DMS 273 (cell line): ENCODE measurements at regions not wholly inside any gene's neighbourhood (a gene's known extent, or its start where the extent isn't known, plus 50 kb on each side); places are given as distances from the start of the nearest gene placed in this dataset.

Experiments used
- DNase-seq: peaks from one replicate; lab custom pipeline; 2025; ENCODE audit not compliant: unreplicated experiment; lab: John Stamatoyannopoulos, UW

DNA sequence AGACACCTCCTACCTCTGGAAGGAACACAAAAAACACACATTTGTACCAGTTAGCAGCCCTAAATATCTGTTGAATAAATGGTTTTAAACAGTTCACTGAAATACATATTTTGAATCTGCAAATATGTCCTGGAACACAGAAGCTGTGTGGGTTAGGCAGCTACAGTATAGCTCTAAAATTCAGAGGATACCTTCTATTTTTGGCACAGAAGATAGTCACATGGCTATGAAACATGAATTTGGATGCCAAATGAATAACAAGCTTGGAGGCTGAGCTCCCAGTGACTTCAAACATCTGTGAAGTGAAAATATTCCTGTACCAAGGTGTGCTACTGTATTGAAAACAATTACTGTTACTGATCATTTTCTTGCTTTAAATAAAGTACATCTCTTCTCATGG, 391.5 kb upstream of the ADGRL2 start:
- DNase-seq: no peak

DNA sequence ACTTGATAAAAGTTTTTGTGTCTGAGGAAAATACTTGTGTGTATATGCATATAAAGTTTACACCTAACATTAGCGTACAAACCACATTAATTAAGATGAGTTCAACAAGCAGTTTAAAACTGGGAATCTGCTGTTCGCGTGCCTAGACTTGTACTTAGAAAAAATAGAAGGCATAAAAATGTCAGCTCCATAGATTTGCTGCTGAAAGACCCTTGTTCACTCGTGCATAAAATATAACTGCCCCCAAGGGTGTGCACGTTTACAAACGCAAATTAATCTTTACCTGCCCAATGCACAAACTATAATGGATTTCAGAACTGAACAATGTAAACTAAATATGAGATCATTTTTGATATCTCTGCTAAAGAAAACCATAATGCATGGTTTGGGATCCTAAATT, 392.3 kb upstream of the ADGRL2 start:
- no peak for DNase-seq

DNA sequence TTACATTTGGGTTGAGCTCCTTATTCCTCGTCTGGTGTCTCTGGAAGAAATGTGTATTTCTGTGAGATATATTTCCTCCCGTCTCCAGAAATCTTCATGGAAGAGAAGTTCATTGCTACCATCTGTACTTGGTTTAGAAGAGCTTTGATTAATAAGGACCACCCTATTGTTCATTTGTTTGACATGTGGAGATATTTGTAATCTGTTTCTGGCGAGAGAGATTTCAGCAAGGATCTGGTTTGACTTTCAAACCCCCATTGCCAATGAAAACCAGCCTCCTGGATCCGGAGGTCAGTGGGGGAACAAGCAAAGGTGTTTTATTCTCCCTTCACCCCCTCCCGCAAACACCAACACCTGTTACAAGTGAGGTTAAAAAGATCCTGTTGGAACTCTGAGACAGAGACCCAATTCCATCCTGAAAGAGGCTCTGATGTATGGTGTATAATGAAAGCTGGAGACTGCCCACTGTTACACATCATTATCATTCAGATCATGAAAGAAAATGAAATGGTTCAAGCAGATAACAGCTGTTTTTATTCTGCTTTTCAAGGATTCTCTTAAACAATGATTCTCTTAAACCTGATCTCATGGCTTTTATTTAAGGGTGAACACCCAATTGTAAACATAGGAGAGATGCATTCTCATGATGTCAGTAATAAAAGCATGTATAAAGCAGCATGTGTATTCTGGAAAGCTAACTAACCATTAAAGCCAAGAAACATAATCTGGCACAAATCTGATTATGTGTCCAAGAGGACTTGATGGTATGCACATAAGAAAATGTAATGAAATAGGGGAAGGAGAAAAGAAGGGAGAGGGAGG, 393.5 kb upstream of the ADGRL2 start:
- no peak for DNase-seq

DNA sequence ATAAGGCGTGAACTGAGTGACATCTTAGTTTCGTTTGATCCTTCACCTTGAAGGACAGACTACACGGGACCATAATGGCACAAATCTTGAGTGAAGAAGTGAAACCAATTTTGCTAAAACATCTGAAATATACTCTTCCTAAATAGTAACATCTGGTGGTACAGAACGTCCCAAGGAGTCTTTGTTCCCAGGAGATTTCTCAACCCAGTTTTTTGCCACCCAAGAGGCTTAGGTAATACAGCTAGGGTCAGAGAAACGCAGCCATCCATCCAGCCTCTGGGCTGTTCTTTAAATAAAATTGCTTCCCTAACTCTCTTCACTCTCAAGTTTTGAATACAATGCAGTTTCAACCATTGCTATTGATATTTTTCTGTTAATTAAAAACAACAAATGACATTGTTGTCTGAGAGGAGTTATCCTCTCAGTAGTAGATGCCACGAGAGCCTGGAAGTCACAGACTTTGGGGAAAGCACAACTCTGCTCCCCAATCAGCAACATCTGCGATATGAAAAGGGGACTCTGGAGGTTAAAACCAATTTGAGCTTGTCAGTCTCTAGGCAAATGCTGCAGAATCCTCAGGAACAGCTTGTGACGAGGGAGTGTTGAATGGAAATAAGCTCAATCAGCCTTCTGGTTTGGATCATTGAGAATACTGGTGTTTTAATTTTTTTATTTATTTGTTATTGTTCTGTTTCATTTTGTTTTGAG, 394.3 kb upstream of the ADGRL2 start:
- no peak for DNase-seq

DNA sequence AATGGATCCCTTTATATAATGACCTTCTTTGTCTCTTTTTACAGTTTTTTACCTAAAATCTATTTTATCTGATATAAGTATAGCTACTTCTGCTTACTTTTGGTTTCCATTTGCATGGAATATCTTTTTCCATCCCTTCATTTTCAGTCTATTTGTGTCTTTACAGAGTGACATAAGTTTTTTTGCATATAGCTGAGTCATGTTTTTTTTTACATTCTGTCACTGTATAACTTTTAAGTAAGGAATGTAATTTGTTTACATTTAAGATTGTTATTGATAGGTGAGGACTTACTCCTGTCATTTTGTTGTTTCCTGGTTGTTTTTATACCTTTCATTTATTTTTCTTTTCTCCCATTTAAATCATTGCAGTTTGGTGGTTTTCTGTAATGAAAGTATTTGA, 402.7 kb upstream of the ADGRL2 start:
- DNase-seq: no peak

DNA sequence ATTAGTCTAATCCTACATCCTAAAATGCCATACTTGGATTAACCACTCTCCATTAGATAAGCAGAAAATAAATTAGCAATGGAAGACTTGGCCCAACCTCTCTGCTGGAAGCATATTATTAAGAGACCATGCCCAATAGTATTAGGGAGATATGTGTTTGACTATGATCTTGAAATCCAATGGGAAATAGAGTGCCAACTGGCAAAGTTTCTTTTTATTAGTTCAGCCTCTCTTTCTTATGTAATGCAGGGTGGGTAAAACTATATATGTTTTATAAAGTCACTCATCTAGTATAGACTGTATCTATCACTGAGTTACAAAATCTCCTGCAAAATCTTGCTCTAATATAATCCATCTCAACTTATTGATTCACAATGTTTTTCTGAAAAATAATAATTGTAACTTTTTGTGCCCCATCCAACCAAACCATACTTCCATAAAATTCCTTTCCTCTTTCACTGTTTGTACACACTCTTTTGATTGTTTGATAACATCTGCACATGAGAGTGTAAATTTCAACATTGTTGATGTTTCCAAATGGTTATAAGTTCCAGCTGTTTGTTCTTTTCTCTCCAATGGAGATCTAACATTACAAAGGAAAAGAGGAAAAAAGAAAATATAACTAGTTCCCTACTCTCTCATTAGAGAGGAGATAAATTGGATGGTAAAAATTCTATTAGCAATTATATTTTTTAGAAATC, 408.1 kb upstream of the ADGRL2 start:
- no peak for DNase-seq

DNA sequence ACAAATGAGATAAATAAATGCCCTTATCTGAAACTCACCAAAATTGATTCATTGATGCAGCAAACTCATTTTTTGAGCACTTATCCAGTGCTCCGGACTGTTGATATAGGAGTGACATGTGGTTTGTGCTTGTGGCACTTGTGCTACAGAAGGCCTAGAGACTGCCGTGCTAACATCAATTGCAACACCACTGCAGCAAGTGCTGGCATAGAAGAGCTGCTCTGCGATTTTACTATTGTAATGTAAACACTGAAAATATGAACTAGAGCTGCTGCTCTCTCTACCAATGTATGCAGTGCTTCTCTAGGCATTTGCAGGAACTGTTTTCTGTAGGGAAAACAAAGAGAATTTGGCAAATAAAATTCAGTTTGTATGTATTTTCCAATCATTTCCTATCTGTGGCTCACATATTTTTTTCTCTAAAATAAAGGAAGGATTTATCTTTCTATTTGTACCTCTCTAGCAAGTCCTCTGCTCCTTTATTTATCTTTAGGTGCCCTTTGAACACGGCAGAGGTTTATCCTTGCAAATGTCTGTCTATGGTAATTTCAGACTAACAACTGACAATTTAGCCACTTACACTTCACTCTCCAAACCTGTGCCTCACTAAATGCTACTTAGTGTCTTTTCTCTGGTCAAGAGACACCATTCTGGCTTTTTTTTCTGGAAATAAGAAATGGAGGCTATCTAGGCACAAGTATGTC, 409.5 kb upstream of the ADGRL2 start:
- no peak for DNase-seq

DNA sequence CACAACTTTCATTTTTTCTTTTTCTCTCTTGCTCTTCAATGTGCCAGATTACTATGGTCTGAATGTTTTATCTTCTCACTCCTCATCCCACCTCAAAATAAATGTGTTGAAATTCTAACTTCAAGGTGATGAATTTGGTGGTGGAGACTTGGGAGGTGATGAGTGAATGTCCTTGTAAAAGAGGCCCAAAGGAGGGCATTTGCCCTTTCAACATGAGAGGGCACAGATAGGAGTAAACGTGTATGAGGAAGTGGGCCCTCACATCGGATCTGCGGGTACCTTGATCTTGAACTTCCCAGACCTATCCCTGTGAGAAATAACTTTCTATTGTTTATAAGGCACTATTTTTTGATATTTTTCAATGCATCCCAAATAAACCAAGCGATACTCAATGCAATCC, 412.3 kb upstream of the ADGRL2 start:
- DNase-seq: no peak

DNA sequence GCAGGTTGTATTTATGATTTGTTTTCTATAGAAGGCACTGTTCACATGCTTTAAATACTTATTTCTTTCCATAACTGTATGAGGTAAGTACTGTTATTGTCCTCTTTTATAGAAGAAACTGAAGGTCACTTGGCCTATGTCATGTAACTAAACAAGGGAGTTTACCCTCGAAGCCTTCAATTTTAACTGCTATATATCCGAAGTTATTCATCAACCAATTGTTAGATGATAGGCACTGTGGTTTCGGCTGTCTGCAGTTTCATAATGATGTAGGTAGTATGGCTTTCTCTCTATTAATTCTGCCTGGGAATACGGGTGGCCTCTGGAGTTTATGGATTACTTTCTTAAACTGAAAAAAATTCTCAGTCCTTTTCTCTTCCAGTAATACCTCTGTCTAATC, 413.3 kb upstream of the ADGRL2 start:
- DNase-seq: no peak

DNA sequence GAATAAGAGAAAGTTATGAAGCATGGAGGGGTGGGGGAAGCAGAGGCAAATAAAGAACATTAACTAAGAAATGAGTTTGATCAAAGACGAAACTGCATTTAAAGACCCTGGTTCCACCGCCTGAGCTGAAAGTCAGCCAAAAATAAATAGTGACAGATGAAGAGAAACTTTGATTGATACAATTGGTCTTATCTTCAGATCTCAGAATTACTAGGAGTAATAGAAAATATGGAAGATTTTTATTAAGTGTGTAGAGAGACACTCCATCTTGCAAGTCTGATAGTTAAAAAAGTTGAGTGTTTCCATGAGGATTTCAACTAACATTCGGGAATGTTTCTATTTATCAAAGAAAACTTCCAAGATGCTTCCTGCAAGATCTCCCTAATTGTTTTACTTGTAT, 418.2 kb upstream of the ADGRL2 start:
- no peak for DNase-seq

DNA sequence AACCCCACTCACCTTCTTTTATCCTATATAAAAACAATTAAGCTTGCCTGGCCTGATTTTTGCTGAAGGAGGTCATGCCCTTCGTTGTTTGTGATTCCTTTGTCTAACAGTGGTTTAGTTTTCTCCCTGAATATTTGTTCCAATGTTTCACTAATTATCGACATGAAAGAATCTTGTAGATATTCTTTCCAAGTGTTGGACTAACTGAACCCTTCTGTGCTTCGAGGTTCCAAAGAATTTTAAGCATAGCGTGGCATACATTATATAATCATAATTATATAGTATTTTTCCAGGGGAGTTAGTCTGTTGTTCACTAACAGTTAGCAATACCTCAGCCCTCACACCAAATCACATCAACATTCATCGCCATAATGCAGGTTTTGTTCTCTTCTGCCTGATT, 418.9 kb upstream of the ADGRL2 start:
- no peak for DNase-seq

DNA sequence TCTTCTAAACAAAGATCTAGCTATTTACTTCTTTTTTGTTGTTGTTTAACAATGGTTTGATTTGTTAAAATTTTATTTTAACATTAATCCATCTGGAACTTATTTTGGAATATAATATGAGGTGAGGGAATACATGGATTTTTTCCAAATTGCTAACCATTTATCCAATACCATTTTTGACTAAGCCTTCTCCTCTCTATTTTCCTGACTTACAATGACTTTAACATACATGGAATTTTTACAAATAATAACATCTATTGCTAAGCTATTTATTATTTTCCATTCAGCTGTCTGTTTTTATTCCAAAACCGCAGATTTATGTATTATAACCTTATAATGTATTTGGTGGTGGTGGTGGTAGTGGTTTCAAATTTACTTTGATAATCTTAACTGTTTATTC, 420.3 kb upstream of the ADGRL2 start:
- DNase-seq: no peak

DNA sequence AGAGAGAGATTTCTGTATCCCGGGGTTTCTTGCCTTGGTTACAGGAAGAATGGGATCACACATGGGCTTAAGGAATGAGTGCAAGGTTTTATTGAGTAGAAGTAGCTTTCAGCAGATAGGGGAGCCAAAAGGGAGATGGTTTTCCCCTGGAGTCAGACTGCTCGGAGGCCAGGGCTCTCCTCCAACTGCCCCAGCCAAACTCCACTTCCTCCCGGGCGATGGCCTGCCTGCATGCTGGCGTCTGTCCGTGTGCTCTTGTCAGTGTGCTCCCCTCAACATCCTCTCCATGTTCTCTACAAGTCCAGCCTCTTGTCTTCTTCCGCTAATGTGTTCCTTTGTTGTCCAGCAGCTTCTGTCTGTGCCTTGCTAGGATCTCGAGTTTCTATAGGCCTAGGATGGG, 421.3 kb upstream of the ADGRL2 start:
- DNase-seq: no peak

DNA sequence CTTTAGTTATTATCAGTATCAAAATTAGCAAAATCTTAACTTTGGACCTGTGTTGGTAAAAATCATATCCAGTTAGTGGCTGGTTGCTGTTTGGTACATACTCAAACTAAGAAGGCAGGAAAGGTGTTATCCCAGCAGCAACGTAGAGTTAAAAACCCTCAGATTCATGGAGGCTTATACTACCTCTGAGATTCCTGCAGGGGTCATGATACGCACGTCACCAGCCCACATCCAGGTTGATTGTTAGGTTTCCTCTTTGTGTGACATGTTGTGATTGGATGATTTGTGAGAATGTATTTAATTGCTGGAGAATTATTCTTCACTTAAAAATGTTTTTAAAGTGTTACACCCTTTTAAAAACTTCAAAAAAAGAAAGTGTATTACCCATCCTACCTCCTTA, 423.3 kb upstream of the ADGRL2 start:
- peak; percentile 24 for DNase-seq

DNA sequence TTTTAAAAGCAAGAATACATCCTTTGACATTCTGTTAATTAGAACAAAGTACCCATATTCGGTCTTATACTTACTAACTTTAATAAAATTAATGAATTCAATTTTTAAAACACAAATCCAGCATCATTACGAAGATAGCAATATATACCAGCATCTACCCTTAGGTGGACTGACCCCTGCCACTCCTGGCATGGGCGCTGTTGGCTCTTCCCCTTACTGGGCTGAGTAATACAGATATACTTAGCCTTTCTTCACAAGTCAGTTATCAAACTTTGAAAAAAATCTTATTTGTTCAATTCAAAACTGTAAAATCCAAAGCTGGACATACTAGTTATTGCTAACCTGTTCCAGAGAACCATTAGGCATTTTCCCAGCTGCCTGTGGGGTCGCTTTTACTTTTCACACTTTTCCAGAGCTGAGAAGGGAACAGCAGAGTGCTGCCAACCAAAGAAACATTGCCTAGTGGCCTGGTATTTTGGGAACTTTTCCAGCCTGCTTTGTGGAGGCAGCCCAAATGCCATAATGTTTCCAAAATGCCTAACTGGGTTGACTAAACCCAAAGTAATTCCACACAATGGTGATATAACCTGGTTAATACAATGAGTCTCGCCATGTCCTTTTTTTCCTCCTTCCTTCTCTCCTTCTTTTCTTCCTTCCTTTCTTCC, 424.7 kb upstream of the ADGRL2 start:
- DNase-seq: no peak

DNA sequence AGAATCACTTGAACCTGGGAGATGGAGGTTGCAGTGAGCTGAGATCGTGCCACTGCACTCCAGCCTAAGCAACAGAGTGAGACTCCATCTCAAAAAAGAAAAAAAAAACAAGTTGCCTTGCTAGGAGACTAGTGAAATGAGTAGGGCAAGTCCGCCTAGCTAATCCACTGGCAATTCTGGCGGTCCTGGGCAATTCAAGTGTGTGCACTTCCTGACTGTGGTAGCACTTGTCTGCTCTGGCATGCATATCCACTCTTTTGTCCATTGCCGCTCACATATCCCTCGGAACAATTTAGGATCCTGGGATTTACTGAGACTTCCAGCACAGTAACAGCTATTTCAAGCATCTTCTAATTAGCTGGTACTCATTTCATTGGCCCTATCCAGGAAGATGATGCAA, 426.3 kb upstream of the ADGRL2 start:
- no peak for DNase-seq

DNA sequence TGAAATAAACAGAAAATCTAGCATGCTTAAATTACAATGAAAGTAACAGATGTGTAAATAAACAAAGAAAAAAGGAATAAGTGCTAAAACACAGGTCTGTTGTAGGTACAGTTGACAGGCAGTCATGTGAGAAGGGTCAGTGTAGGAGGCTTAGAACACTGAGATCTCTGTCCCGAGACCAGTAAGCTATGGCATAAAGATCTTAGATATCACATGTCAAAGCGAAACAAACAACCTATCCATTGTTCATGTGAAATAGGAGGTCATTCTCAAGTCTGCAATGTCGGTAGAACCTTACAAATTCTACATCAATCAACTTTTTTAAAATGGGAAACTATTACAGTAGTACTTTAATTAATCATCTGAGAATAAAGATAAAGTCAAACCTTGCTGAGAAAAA, 428.9 kb upstream of the ADGRL2 start:
- no peak for DNase-seq

DNA sequence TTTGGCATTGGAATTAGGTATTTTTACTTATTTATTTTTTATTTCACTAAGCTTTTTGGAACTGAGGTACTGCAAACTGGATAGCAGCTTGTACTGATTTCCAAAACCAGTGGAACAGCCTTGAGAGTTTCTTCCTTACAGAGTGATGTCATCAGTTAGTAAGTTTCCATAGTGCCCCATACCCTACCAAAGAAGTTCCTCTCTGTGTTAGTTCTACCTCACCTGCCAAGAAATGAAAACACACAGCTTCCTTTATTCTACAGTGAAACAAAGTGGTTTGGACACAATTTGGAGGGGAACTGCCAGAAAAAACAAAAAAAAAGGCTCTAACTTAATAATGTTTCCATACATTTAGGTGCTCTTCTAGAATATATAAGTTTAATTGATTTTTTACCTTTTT, 430.9 kb upstream of the ADGRL2 start:
- no peak for DNase-seq

DNA sequence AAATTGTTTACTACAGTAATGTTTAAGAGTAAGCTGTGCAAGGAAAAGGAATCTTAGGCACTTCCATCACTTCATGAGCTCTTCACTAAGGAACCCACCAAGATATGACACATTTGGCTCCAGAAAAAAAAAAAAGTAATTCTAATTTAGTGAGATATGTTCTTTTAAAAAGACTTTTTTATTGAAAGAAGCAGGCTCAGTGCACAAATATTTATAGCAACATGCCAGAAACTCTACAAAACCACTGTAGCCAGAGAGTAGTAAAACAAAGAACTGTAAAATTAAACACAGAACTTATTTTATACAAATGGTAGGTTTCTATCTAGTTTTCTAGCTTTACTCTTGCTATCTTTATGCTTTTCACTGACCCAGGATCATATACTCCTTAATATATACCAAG, 434.6 kb upstream of the ADGRL2 start:
- DNase-seq: no peak

DNA sequence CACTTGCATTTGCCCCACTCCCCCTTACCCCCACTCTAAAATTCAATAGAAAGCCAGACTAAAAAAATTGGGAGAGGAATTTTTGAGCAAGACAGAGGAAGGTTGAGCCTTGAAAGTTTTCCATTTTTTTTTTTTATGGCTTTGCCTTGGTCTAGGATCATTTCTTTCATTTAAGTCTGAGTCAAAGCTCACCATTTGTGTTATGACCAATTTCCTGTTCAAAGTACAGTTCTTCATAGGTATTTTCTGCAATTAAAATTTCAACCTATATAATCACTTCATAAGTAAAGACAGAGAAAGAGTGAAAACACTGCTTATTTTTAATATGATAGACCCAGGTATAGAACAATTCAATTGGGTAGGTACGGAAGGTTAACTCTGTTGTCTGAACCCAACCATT, 436.6 kb upstream of the ADGRL2 start:
- no peak for DNase-seq

DNA sequence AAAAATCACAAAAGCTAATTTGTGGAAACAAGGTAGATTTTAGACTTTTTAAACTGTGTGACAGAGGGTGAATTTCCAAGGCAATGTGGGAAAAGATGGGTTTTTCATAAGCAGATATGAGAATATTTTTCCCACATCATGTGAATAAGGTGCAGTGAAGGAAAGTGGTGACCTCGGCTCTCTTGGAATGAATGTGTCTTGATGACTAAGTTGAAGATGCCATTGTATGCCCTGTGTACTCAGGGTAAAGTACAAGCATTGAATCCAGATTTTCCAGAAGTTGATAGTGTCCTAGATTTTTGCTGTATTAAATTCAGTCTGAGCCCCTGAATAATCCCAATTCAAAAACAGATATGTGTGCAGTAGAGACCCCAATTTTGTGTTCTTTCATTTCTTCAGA, 442.6 kb upstream of the ADGRL2 start:
- DNase-seq: no peak
